BLaER1 (cell line): ENCODE measurements at regions not wholly inside any gene's neighbourhood (a gene's known extent, or its start where the extent isn't known, plus 50 kb on each side); places are given as distances from the start of the nearest gene placed in this dataset.

ENCODE experiments used
- H3K27ac ChIP-seq: shearing (Covaris generic); formaldehyde crosslinking; 2 replicates; pipeline ENCODE4 v1.8.1; 2022
- H3K27me3 ChIP-seq: shearing (Covaris generic); formaldehyde crosslinking; 2 replicates; pipeline ENCODE4 v1.8.1; 2022
- H3K36me3 ChIP-seq: shearing (Covaris generic); formaldehyde crosslinking; 2 replicates; pipeline ENCODE4 v1.8.1; 2022
- H3K4me1 ChIP-seq: shearing (Covaris generic); formaldehyde crosslinking; 2 replicates; pipeline ENCODE4 v1.8.1; 2022
- H3K4me2 ChIP-seq: shearing (Covaris generic); formaldehyde crosslinking; 2 replicates; pipeline ENCODE4 v1.8.1; 2022
- H3K4me3 ChIP-seq: shearing (Covaris generic); formaldehyde crosslinking; 2 replicates; pipeline ENCODE4 v1.8.1; 2022
- H3K9ac ChIP-seq: shearing (Covaris generic); formaldehyde crosslinking; 2 replicates; pipeline ENCODE4 v1.8.1; 2022
- H3K9me3 ChIP-seq: shearing (Covaris generic); formaldehyde crosslinking; 2 replicates; pipeline ENCODE4 v1.8.1; 2022
- H4K20me1 ChIP-seq: shearing (Covaris generic); formaldehyde crosslinking; 2 replicates; pipeline ENCODE4 v1.8.1; 2022
- Cebpa-rat ChIP-seq: shearing (Covaris generic); IDR thresholded peaks from 2 replicates; pipeline ENCODE4 v1.8.1; 2022

- Histone ChIP-seq H3K27ac (no peak overlapping the region), H3K9me3 (0 out of 2 replicates have a peak, but pooled peaks cover 3% of the 10 kb centered on the region), H3K4me3 (no peak overlapping the region), H3K4me2 (no peak overlapping the region), H3K27me3 (no peaks in the 10 kb centered on the region), H3K4me1 (no peaks in the 10 kb centered on the region), H3K9ac (no peak overlapping the region), H3K36me3 (no peaks in the 10 kb centered on the region), H4K20me1 (no peaks in the 10 kb centered on the region)
- no peak for TF ChIP-seq Cebpa-rat
These were observed 463.1 kb downstream of the SATB2 start for GRCh38 chr2:198994678-198995077.

- Histone ChIP-seq H3K9ac (no peak overlapping the region), H3K4me3 (no peak overlapping the region), H4K20me1 (no peaks in the 10 kb centered on the region), H3K27ac (no peak overlapping the region), H3K4me1 (no peaks in the 10 kb centered on the region), H3K9me3 (0 out of 2 replicates have a peak, but pooled peaks cover 3% of the 10 kb centered on the region), H3K27me3 (no peaks in the 10 kb centered on the region), H3K36me3 (no peaks in the 10 kb centered on the region), H3K4me2 (no peak overlapping the region)
- TF ChIP-seq Cebpa-rat: no peak
These were observed 466.3 kb downstream of the SATB2 start for GRCh38 chr2:198991431-198991830.

- H3K4me3 ChIP-seq: no peak overlapping the region
- no peaks in the 10 kb centered on the region for H3K36me3 ChIP-seq
- H3K9ac ChIP-seq: no peak overlapping the region
- no peaks in the 10 kb centered on the region for H4K20me1 ChIP-seq
- no peaks in the 10 kb centered on the region for H3K4me1 ChIP-seq
- H3K27ac ChIP-seq: no peak overlapping the region
- TF ChIP-seq Cebpa-rat: no peak
- no peaks in the 10 kb centered on the region for H3K27me3 ChIP-seq
- peaks cover 14% of the 10 kb centered on the region for H3K9me3 ChIP-seq
- H3K4me2 ChIP-seq: no peak overlapping the region
These were observed 482.0 kb downstream of the SATB2 start for GRCh38 chr2:198975779-198976178.

- Histone ChIP-seq H3K9me3 (peaks cover 14% of the 10 kb centered on the region), H3K4me1 (no peaks in the 10 kb centered on the region), H3K4me3 (no peak overlapping the region), H3K9ac (no peak overlapping the region), H3K4me2 (no peak overlapping the region), H3K36me3 (no peaks in the 10 kb centered on the region), H3K27me3 (no peaks in the 10 kb centered on the region), H4K20me1 (no peaks in the 10 kb centered on the region), H3K27ac (no peak overlapping the region)
- TF ChIP-seq Cebpa-rat: no peak
These were observed 484.0 kb downstream of the SATB2 start for GRCh38 chr2:198973785-198974184.

GRCh38 chr2:198973181-198973580 lies 484.6 kb downstream of the SATB2 start:
- no peaks in the 10 kb centered on the region for H3K36me3 ChIP-seq
- no peaks in the 10 kb centered on the region for H3K27me3 ChIP-seq
- H3K27ac ChIP-seq: no peak overlapping the region
- H3K4me1 ChIP-seq: no peaks in the 10 kb centered on the region
- H3K4me2 ChIP-seq: no peak overlapping the region
- no peak for TF ChIP-seq Cebpa-rat
- H4K20me1 ChIP-seq: no peaks in the 10 kb centered on the region
- no peak overlapping the region for H3K9ac ChIP-seq
- peaks cover 14% of the 10 kb centered on the region for H3K9me3 ChIP-seq
- H3K4me3 ChIP-seq: no peak overlapping the region

GRCh38 chr2:198968545-198968944 lies 489.2 kb downstream of the SATB2 start:
- H3K27ac ChIP-seq: no peak overlapping the region
- H3K4me1 ChIP-seq: no peaks in the 10 kb centered on the region
- H3K4me3 ChIP-seq: no peak overlapping the region
- no peaks in the 10 kb centered on the region for H3K36me3 ChIP-seq
- H3K27me3 ChIP-seq: no peaks in the 10 kb centered on the region
- H3K9me3 ChIP-seq: no peaks in the 10 kb centered on the region
- no peak for TF ChIP-seq Cebpa-rat
- no peak overlapping the region for H3K9ac ChIP-seq
- H3K4me2 ChIP-seq: no peak overlapping the region
- H4K20me1 ChIP-seq: no peaks in the 10 kb centered on the region

- Histone ChIP-seq H3K27ac (no peak overlapping the region), H3K27me3 (no peaks in the 10 kb centered on the region), H4K20me1 (no peaks in the 10 kb centered on the region)
These were observed 491.5 kb downstream of the SATB2 start for GRCh38 chr2:198966269-198966668.

GRCh38 chr2:198961547-198961946 lies 496.2 kb downstream of the SATB2 start:
- Histone ChIP-seq H3K4me2 (no peak overlapping the region), H4K20me1 (no peaks in the 10 kb centered on the region), H3K27me3 (no peaks in the 10 kb centered on the region), H3K36me3 (no peaks in the 10 kb centered on the region), H3K9ac (no peak overlapping the region), H3K4me3 (no peak overlapping the region), H3K4me1 (no peaks in the 10 kb centered on the region), H3K9me3 (no peaks in the 10 kb centered on the region), H3K27ac (no peak overlapping the region)
- TF ChIP-seq Cebpa-rat: no peak

More at GRCh38 chr2:198966269-198966668, 491.5 kb downstream of the SATB2 start:
- H3K9ac ChIP-seq: no peak overlapping the region
- no peaks in the 10 kb centered on the region for H3K36me3 ChIP-seq
- H3K4me1 ChIP-seq: no peaks in the 10 kb centered on the region
- H3K9me3 ChIP-seq: no peaks in the 10 kb centered on the region
- H3K4me3 ChIP-seq: no peak overlapping the region
- no peak for TF ChIP-seq Cebpa-rat
- H3K4me2 ChIP-seq: no peak overlapping the region

- Histone ChIP-seq H3K4me1 (no peaks in the 10 kb centered on the region), H3K9ac (no peak overlapping the region), H3K4me2 (no peak overlapping the region), H3K9me3 (no peaks in the 10 kb centered on the region), H3K4me3 (no peak overlapping the region), H3K27me3 (no peaks in the 10 kb centered on the region), H3K36me3 (no peaks in the 10 kb centered on the region), H4K20me1 (no peaks in the 10 kb centered on the region), H3K27ac (no peak overlapping the region)
- no peak for TF ChIP-seq Cebpa-rat
These were observed 500.6 kb downstream of the SATB2 start for GRCh38 chr2:198957181-198957580.

GRCh38 chr2:198953328-198953727 lies 504.4 kb downstream of the SATB2 start:
- Histone ChIP-seq H3K27ac (no peak overlapping the region), H3K9ac (no peak overlapping the region), H3K9me3 (no peaks in the 10 kb centered on the region), H3K4me3 (no peak overlapping the region), H4K20me1 (no peaks in the 10 kb centered on the region), H3K36me3 (no peaks in the 10 kb centered on the region), H3K4me1 (no peaks in the 10 kb centered on the region), H3K27me3 (no peaks in the 10 kb centered on the region), H3K4me2 (no peak overlapping the region)
- no peak for TF ChIP-seq Cebpa-rat

- H3K4me1 ChIP-seq: no peaks in the 10 kb centered on the region
- H3K9me3 ChIP-seq: no peaks in the 10 kb centered on the region
- no peaks in the 10 kb centered on the region for H3K36me3 ChIP-seq
- H3K27ac ChIP-seq: no peak overlapping the region
- no peak overlapping the region for H3K4me2 ChIP-seq
- no peaks in the 10 kb centered on the region for H3K27me3 ChIP-seq
- no peak for TF ChIP-seq Cebpa-rat
- no peak overlapping the region for H3K4me3 ChIP-seq
- no peak overlapping the region for H3K9ac ChIP-seq
- H4K20me1 ChIP-seq: no peaks in the 10 kb centered on the region
These were observed 506.9 kb downstream of the SATB2 start for GRCh38 chr2:198950803-198951202.
